ENCODE measurements at regions not wholly inside any gene's neighbourhood (a gene's known extent, or its start where the extent isn't known, plus 50 kb on each side); places are given as distances from the start of the nearest gene placed in this dataset.

- TF ChIP-seq, protein P1, sequence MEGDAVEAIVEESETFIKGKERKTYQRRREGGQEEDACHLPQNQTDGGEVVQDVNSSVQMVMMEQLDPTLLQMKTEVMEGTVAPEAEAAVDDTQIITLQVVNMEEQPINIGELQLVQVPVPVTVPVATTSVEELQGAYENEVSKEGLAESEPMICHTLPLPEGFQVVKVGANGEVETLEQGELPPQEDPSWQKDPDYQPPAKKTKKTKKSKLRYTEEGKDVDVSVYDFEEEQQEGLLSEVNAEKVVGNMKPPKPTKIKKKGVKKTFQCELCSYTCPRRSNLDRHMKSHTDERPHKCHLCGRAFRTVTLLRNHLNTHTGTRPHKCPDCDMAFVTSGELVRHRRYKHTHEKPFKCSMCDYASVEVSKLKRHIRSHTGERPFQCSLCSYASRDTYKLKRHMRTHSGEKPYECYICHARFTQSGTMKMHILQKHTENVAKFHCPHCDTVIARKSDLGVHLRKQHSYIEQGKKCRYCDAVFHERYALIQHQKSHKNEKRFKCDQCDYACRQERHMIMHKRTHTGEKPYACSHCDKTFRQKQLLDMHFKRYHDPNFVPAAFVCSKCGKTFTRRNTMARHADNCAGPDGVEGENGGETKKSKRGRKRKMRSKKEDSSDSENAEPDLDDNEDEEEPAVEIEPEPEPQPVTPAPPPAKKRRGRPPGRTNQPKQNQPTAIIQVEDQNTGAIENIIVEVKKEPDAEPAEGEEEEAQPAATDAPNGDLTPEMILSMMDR (IDR thresholded peaks at IDR 0.05), result no peak
- no peak for TF ChIP-seq EZH2 (IDR thresholded peaks at IDR 0.05; ENCODE audit: borderline replicate concordance, insufficient read depth, low read depth, low read length, poor library complexity, severe bottlenecking)
These were observed 481.0 kb upstream of the MYT1L start for GRCh38 chr2:2812117-2812516.
